ENCODE measurements at regions not wholly inside any gene's neighbourhood (a gene's known extent, or its start where the extent isn't known, plus 50 kb on each side); places are given as distances from the start of the nearest gene placed in this dataset.
A peak's percentile ranks its signal among the peaks of the same experiment; 100 is the strongest.

- DNase-seq (ENCODE audit: low read depth) = no peak
- TF ChIP-seq CTCF (IDR thresholded peaks at IDR 0.05; ENCODE audit: insufficient read depth, low read depth, low read length) = no peak
- H3K4me3 ChIP-seq (ENCODE audit: low read depth, low read length) = no peak overlapping the region
Measured at GRCh38 chr15:96756146-96756545, 425.6 kb downstream of the NR2F2 start.

- TF ChIP-seq CTCF (IDR thresholded peaks at IDR 0.05; ENCODE audit: insufficient read depth, low read depth, low read length) = no peak
- DNase-seq (ENCODE audit: low read depth) = no peak
- H3K4me3 ChIP-seq (ENCODE audit: low read depth, low read length) = no peak overlapping the region
Measured at GRCh38 chr15:96756656-96757055, 426.2 kb downstream of the NR2F2 start.

GRCh38 chr15:96762566-96762965 lies 432.1 kb downstream of the NR2F2 start:
- DNase-seq (ENCODE audit: low read depth) = no peak
- TF ChIP-seq CTCF (IDR thresholded peaks at IDR 0.05; ENCODE audit: insufficient read depth, low read depth, low read length) = no peak
- no peak overlapping the region for H3K4me3 ChIP-seq (ENCODE audit: low read depth, low read length)

- no peak for TF ChIP-seq CTCF (IDR thresholded peaks at IDR 0.05; ENCODE audit: insufficient read depth, low read depth, low read length)
- no peak for DNase-seq (ENCODE audit: low read depth)
- H3K4me3 ChIP-seq (ENCODE audit: low read depth, low read length) = no peak overlapping the region
Measured at GRCh38 chr15:96764501-96764900, 434.0 kb downstream of the NR2F2 start.

GRCh38 chr15:96764946-96765345 lies 434.4 kb downstream of the NR2F2 start:
- no peak for DNase-seq (ENCODE audit: low read depth)
- TF ChIP-seq CTCF (IDR thresholded peaks at IDR 0.05; ENCODE audit: insufficient read depth, low read depth, low read length) = no peak
- H3K4me3 ChIP-seq (ENCODE audit: low read depth, low read length) = no peak overlapping the region

GRCh38 chr15:96766366-96766765 lies 435.9 kb downstream of the NR2F2 start:
- H3K4me3 ChIP-seq (ENCODE audit: low read depth, low read length) = no peak overlapping the region
- TF ChIP-seq CTCF (IDR thresholded peaks at IDR 0.05; ENCODE audit: insufficient read depth, low read depth, low read length) = no peak
- DNase-seq (ENCODE audit: low read depth) = no peak

- TF ChIP-seq CTCF (IDR thresholded peaks at IDR 0.05; ENCODE audit: insufficient read depth, low read depth, low read length) = no peak
- no peak overlapping the region for H3K4me3 ChIP-seq (ENCODE audit: low read depth, low read length)
- DNase-seq (ENCODE audit: low read depth) = peak; percentile 0
Measured at GRCh38 chr15:96767703-96768434, 437.4 kb downstream of the NR2F2 start.

Data from fibroblast of villous mesenchyme (primary cell).